ENCODE measurements at regions not wholly inside any gene's neighbourhood (a gene's known extent, or its start where the extent isn't known, plus 50 kb on each side); places are given as distances from the start of the nearest gene placed in this dataset.

DNA sequence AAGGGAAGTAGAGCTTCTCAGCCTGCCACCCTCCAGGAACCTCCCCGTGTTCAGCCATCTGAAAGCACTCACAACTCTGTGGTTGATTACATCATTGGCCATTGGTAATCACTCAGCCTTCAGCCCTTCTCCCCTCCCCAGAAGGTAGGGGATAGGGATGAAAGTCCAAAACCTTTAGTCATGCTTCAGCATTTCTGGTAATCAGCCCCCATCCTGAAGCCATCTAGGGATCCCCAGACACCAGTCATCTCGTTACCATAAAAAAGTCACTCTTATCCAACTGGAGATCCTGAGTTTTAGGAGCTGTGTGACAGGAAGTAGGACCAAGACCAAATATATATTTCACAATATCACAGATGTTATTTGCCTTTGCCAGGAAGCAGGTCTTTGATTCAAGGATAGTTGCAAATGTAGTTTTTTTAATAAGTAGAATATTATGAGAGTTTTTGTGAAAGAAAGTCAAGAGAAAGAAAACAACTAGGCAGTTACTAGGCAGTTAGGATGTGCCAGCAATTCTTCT, 364.6 kb upstream of the NOCT start:
- H3K27ac ChIP-seq, result peak overlapping the region in 1 of 10 donors; percentile 15
- 60 to 63% methylated on average over 2 of the region's 2 CpGs for WGBS, 2 donors
- H3K36me3 ChIP-seq, result no peaks in the 10 kb centered on the region
- no peaks in the 10 kb centered on the region for H3K4me1 ChIP-seq
- intact Hi-C loops (cut with DNase I), result no loop called here
- ATAC-seq (peak; percentile 64 to 93 (median 77)), DNase-seq (no peak)
- H3K9me3 ChIP-seq, result no peaks in the 10 kb centered on the region
- TF ChIP-seq, protein P1, sequence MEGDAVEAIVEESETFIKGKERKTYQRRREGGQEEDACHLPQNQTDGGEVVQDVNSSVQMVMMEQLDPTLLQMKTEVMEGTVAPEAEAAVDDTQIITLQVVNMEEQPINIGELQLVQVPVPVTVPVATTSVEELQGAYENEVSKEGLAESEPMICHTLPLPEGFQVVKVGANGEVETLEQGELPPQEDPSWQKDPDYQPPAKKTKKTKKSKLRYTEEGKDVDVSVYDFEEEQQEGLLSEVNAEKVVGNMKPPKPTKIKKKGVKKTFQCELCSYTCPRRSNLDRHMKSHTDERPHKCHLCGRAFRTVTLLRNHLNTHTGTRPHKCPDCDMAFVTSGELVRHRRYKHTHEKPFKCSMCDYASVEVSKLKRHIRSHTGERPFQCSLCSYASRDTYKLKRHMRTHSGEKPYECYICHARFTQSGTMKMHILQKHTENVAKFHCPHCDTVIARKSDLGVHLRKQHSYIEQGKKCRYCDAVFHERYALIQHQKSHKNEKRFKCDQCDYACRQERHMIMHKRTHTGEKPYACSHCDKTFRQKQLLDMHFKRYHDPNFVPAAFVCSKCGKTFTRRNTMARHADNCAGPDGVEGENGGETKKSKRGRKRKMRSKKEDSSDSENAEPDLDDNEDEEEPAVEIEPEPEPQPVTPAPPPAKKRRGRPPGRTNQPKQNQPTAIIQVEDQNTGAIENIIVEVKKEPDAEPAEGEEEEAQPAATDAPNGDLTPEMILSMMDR (IDR thresholded peaks at IDR 0.05), result no peak
- H3K27me3 ChIP-seq, result no peaks in the 10 kb centered on the region
- no peak overlapping the region for H3K4me3 ChIP-seq

DNA sequence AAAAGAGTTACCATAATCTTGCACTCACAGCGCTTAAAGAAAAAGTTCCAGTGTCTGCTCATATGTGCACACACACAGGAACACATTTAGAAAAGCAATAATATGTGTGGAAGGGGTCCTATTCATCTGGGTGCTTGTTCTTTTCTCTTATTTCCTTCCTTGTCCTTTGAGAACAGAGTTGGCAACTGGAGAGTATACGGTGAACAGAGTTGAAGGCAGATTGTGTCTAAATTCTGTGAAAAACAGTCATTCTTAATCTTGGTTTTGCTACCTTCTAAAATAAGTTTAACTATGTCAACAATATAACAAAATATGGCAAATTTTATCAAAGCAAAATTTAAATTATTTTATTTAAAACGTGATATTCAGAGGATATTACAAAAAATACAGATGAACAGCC, 365.1 kb upstream of the NOCT start:
- Histone ChIP-seq H3K4me3 (no peak overlapping the region), H3K36me3 (no peaks in the 10 kb centered on the region), H3K27me3 (no peaks in the 10 kb centered on the region), H3K9me3 (no peaks in the 10 kb centered on the region), H3K27ac (peak overlapping the region in 1 of 10 donors; percentile 15), H3K4me1 (no peaks in the 10 kb centered on the region)
- WGBS, 2 donors, result 85 to 86% methylated on average over 3 of the region's 3 CpGs
- ATAC-seq (no peak), DNase-seq (no peak)
- TF ChIP-seq, protein P1 (IDR thresholded peaks at IDR 0.05), result no peak
- intact Hi-C loops (cut with DNase I), result no loop called here

DNA sequence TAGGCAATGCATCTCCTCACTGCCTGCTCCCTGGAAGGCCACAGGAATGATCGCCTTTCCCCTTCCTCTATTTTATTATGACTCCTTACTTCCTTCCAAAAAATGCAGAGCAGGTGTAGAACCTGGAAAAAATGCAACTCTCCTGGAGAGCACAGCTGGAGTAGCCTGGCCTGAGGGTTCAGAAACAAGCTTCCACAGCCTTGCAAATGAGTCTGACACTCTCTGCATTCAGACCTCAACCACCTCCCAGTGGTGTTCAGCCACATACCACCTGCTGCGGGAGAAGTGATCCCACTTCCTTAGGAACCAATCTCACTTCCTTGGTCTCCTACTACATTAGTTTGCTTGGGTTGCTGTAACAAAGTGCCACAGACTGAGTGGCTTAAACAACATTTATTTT, 368.1 kb upstream of the NOCT start:
- H3K36me3 ChIP-seq, result no peaks in the 10 kb centered on the region
- no peaks in the 10 kb centered on the region for H3K9me3 ChIP-seq
- ATAC-seq (no peak), DNase-seq (no peak)
- H3K27ac ChIP-seq, result no peak overlapping the region
- TF ChIP-seq, protein P1 (IDR thresholded peaks at IDR 0.05), result no peak
- intact Hi-C loops (cut with DNase I), result no loop called here
- no peak overlapping the region for H3K4me3 ChIP-seq
- peaks cover 0 to 5% (median 0%) of the 10 kb centered on the region in 9 donors for H3K4me1 ChIP-seq
- 83 to 88% methylated on average over 2 of the region's 2 CpGs for WGBS, 2 donors
- H3K27me3 ChIP-seq, result no peaks in the 10 kb centered on the region

DNA sequence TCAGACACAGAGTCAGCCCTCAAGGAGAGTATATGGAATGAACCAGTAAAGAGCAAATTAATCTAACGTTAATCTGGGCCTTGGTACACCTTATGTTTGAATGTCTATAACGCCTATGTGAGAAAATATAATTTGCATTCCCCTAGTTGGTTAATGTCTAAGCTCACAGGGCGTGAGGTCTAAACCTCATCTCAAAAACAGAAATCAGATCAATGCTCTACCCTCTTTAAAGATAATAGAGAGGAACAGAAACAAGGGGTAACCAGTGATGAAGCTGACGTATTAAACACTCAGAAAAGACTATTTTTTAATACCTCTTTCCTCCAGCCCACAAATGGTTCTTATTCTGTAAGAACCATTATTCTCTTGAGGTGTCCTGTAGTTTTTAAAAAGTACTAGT, 369.2 kb upstream of the NOCT start:
- ATAC-seq, result no peak

More for the DNA sequence above, 369.2 kb upstream of the NOCT start:
- H3K9me3 ChIP-seq, result no peaks in the 10 kb centered on the region
- intact Hi-C loops (cut with DNase I), result no loop called here
- TF ChIP-seq, protein P1 (IDR thresholded peaks at IDR 0.05), result no peak
- no peaks in the 10 kb centered on the region for H3K36me3 ChIP-seq
- no peak for DNase-seq
- no peak overlapping the region for H3K27ac ChIP-seq
- no peaks in the 10 kb centered on the region for H3K27me3 ChIP-seq
- no peak overlapping the region for H3K4me3 ChIP-seq
- peaks cover 0 to 5% (median 0%) of the 10 kb centered on the region in 9 donors for H3K4me1 ChIP-seq
- 70 to 94% methylated on average over 4 of the region's 4 CpGs for WGBS, 2 donors

Measured in heart right ventricle (tissue), 16 donors.